GM19438 (cell line): ENCODE measurements at regions not wholly inside any gene's neighbourhood (a gene's known extent, or its start where the extent isn't known, plus 50 kb on each side); places are given as distances from the start of the nearest gene placed in this dataset.

Source experiments
- ATAC-seq: cut with Tn5 transposase; IDR thresholded peaks from one replicate; pipeline ENCODE4 v1.9.1; 2021; ENCODE audit warnings: low read depth; ENCODE audit not compliant: unreplicated experiment

GRCh38 chr2:200725596-200725995 is 86.1 kb upstream of the BZW1 start:
- ATAC-seq, result no peak

GRCh38 chr2:200728630-200729029 is 83.1 kb upstream of the BZW1 start:
- no peak for ATAC-seq

DNA sequence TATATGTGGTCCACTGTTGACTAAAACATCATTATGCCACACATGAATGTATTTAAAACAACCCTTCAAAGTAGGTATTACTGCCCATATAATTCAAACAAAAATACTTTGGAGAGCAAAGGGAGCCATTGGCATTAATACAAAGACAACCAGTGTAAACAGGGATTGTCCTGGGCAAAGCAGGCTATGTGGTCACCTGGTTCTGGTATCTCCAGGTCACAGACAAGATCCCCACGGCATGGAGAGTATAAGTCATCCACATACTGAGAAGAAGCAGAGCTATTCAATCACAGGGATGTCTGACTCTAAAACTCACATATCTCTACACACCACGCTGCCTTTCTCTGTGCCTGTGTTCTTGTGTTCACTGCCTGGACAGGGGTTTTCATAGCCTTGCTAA is 81.4 kb upstream of the BZW1 start:
- ATAC-seq, result no peak

- no peak for ATAC-seq
Observed at GRCh38 chr2:200730960-200731359, 80.8 kb upstream of the BZW1 start.

GRCh38 chr2:200732866-200733265 is 78.8 kb upstream of the BZW1 start:
- ATAC-seq, result no peak

DNA sequence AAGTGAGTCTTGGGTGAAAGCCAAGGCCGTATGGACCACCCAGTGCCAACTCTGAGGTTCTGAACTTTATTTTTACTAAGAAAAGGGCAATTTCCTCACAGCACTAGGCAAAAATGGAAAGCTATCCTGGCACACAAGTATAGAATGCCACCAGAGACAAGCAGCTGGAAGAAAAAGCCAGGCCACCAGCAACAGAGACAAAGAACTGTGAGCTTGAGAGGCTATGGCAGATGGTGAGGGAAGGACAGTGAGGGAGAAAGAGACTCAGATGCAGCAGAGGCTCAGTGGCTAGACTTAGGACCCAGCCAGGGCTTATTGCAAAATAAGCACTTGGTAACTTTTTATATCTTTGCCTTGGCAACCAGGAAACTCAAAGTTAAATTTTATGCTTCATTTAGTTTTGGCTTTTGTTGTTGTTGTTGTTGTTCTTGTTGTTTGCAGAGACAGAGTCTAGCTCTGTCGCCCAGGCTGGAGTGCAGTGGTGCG is 78.0 kb upstream of the BZW1 start:
- no peak for ATAC-seq

GRCh38 chr2:200735061-200735460 is 76.6 kb upstream of the BZW1 start:
- no peak for ATAC-seq

DNA sequence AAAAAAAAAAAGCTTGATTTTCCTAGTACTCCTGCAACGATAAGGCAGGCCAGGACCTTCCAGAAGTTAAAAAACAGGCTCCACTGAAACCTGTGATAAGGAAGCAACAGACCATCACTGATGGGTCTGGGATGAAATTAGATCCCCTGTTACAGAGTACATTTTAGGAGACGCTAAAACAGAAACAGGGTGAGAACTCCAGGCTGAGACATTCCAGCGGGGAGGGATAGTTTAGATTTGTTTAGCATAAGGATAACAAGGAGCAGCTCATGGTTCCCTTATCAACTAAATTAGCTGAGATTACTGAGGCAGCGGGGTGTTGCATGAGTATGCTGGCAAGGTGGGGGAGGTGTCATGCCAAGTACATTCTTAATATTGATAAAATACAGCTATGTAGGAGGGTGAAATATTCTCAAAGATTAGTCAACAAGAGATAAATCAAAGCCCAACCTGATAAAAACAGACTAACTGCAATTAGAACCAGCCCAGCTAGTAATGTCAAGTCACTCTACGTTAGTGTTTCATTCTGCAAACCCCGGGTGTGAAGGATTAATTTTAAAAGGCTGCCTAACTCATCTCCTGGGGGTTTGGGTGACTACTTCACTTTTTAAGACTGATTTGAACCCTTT is 75.0 kb upstream of the BZW1 start:
- no peak for ATAC-seq

- ATAC-seq, result no peak
Observed at GRCh38 chr2:200737585-200737984, 74.1 kb upstream of the BZW1 start.

DNA sequence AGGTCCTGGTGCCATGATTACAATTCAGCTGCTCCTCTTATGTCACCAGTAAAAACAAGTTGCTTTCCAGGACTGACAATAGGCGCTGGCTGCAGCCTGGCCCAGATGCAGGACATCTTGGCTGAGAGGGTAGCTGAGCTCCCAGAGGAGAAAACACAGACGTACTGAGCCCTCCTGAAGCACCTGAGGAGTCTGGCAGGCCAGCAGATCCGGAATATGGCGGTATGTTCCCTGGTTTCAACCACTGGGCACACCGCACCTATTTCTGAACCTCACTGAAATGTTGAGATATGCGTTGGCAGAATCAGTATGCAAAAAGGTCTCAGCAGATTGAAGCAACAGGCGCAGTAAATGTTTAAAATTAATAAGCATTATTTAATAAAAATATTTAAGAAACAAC is 73.1 kb upstream of the BZW1 start:
- ATAC-seq, result no peak

GRCh38 chr2:200740907-200741306 is 70.8 kb upstream of the BZW1 start:
- ATAC-seq, result no peak

- no peak for ATAC-seq
Observed at GRCh38 chr2:200741468-200742202, 70.1 kb upstream of the BZW1 start.

- no peak for ATAC-seq
Observed at GRCh38 chr2:200742426-200742825, 69.3 kb upstream of the BZW1 start.

DNA sequence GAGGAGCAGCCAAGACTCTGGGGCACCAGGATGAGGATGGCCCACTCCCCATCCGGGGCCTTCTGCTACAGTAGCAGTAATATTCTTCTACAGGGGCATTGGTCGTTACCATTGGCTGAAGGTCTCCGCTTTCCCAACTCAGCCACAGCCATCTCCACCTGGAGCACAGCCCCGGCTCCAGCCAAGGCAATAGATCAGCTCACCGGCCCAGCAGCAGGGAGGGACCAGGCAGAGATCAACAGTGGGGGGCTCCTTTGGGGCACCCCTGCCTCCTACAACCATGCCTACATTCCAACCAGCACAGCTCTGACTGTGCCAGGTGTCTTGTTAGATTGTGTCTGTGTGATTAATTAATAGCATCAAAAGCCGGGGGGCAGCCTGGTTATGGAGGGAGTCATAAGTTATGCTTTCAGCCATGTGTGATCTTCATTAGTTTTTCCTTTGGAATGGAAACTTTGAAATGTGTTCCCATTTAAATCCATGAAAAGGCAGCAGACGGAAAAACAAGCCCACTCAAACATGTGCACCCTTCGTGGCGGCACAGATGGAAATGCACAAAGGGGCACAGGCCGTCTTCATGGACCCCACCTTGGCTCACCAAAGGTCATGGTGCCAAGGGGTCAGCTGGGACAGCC is 68.6 kb upstream of the BZW1 start:
- no peak for ATAC-seq

DNA sequence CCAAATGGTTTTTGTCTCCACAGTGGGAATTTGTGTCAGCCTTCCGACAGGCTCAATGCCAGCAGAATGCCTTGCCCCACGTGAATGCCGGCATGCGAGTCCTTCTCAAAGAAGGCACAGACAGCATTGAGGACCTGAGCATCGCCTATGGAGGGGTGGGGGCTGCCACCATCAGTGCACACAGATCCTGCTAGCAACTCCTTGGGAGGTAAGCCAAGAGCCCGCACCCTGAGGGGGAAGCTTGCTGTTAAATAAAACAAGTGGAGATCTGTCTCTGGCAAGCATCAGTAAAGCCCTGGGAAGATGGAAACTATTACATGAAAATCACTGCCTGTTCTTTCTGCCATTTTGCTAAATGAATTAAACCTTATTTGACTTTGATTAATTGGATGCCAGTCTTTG is 67.5 kb upstream of the BZW1 start:
- no peak for ATAC-seq

- ATAC-seq, result no peak
Observed at GRCh38 chr2:200746301-200746700, 65.4 kb upstream of the BZW1 start.

DNA sequence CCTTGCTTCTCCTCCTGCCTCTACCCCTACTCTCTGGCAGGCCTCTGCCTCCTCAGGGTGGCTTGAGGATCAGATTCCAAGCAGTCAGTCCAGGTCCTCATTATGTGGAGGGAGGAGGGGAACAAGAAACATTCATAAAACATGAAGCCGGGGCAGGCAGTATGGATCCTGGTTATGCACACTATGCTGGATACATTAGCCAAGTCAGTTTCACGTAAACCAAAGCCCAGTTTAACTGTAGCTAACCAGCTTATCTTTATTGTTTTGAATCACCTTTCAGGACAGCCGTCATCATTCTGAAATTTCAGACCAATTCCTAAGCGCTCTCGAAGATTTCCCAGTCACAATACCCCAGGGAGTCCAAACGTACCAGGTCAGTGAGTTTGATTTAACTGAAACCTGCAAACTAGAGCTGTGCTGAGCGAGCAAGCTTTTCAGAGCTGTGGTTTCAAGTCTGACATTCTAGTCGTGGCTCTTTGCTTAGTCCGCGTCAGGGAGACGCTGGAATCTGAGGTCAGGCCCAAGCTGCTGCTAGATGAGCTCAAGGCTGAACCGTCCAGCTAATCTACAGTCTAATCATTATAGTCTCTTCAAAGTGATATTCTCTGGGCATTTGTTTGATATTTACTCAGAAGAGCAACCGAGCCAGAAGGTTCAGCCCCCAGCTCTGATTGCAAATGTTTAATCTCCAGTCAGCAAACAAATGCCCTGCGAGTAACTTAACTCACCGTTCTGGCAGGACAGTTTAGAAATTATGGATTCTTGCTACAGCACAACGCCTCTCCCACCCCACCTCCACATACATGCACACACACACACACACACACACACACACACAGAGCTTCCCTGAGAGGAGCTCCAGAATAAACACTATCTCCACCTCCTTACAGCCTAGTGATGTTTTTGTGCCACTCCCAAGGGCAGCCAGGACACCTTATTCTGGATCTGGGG is 63.8 kb upstream of the BZW1 start:
- no peak for ATAC-seq

DNA sequence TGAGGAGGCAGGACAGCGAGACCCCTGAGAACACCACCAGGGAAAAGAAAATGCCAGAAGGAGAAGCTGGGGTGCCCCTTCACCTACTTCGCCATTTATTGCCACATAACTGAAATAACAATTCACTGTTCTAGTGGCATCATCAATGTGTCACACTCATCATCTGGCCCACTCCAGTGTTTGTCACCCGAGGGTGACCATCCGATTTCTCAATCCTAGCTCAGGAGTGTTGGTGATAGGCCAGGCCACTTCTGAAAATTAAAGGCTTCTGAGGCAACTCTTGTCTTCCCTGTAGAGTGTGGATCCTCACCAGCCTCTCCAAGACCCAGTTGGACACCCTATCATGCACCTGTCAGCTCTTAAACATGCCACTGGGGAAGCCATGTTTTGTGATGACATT is 62.9 kb upstream of the BZW1 start:
- no peak for ATAC-seq

DNA sequence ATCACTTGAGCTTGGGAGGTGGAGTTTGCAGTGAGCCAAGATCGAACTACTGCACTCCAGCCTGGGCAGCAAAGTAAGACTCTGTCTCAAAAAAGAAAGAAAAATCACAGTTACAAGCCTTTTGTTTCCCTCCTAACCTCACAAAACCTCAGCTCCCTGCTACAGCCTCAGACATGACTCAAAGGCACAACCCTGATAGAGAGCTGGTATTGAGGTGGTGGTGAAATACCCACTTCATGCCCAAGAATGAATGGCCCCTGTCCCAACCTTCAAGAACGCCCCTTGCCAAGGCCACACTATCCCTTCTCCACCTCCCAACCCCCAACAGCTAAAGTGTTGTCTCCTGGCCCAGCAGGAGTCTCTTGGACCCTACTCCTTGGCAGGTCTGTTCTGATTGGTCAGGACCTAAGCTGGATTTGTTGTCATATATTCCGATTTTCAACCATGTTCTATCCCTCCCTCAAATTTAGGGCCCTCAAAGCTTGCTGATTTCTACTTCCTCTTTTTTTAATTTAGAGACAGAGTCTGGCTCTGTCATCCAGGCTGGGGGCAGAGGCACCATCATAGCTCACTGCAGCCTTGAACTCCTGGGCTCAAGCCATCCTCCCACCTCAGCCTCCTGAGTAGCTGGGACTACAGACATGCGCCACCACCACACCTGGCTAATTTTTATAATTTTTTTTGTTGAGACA is 61.9 kb upstream of the BZW1 start:
- no peak for ATAC-seq

GRCh38 chr2:200750323-200750910 is 61.3 kb upstream of the BZW1 start:
- ATAC-seq, result no peak
